Astrocyte (in vitro differentiated cells and primary cell): ENCODE measurements at regions not wholly inside any gene's neighbourhood (a gene's known extent, or its start where the extent isn't known, plus 50 kb on each side); places are given as distances from the start of the nearest gene placed in this dataset.

Source experiments
- EZH2 ChIP-seq: IDR thresholded peaks from 2 replicates; pipeline ENCODE4 v1.6.1; 2012; ENCODE audit warnings: mild to moderate bottlenecking, low read length, inconsistent platforms; ENCODE audit not compliant: insufficient read depth
- TF ChIP-seq, protein P1 (sequence below): IDR thresholded peaks from 2 replicates; pipeline ENCODE4 v1.5.1; 2011; ENCODE audit warnings: low read depth, mild to moderate bottlenecking, inconsistent platforms, low read length, moderate library complexity; ENCODE audit not compliant: insufficient read depth

DNA sequence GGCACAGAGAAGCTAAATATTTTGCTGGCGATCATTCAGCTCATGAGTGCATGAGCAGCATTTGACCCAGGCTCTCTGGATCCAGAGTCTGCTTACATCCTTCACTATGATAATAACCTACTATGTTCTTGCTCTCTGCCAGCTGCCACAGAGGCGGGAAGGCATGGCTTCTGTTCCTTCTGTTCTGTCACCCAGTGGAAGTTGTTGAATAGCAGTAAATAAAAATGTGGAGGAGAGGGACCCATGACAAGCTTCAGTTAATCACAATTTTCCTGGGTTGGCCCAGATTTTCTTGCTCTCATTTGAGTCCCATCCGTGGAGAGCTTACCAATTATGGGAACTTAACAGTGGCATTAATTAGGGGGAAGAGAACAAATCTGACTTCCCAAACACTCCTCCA is 250.1 kb upstream of the NOCT start:
- TF ChIP-seq, protein P1, sequence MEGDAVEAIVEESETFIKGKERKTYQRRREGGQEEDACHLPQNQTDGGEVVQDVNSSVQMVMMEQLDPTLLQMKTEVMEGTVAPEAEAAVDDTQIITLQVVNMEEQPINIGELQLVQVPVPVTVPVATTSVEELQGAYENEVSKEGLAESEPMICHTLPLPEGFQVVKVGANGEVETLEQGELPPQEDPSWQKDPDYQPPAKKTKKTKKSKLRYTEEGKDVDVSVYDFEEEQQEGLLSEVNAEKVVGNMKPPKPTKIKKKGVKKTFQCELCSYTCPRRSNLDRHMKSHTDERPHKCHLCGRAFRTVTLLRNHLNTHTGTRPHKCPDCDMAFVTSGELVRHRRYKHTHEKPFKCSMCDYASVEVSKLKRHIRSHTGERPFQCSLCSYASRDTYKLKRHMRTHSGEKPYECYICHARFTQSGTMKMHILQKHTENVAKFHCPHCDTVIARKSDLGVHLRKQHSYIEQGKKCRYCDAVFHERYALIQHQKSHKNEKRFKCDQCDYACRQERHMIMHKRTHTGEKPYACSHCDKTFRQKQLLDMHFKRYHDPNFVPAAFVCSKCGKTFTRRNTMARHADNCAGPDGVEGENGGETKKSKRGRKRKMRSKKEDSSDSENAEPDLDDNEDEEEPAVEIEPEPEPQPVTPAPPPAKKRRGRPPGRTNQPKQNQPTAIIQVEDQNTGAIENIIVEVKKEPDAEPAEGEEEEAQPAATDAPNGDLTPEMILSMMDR, result no peak
- no peak for TF ChIP-seq EZH2
